HCT116 (cell line): ENCODE measurements at regions not wholly inside any gene's neighbourhood (a gene's known extent, or its start where the extent isn't known, plus 50 kb on each side); places are given as distances from the start of the nearest gene placed in this dataset.

ENCODE experiments used
- ATAC-seq: fragments of 200-7000 bp; cut with Tn5 transposase; 2 replicates; pipeline ENCODE4 v1.9.1; 2020; ENCODE audit warnings: mild to moderate bottlenecking, moderate library complexity
- BruUV-seq: library from RNA; stranded (reverse); fragments of 400-500 nt; replicated peaks from 2 replicates; lab custom pipeline; 2021; lab: Mats Ljungman, UMichigan
- CTCF ChIA-PET: fragments of 300-600 bp; sonication (Branson Sonifier 250); formaldehyde crosslinking; loops from one replicate; lab custom pipeline; 2021; ENCODE audit warnings: antibody characterized with exemption; lab: Charles Lee
- POLR2A ChIA-PET: fragments of 300-600, 350-600 bp; sonication (Branson Sonifier 250); formaldehyde crosslinking; loops from one replicate; lab custom pipeline; 2021; ENCODE audit warnings: antibody characterized with exemption; lab: Charles Lee
- RAD21 ChIA-PET, 2 experiments: fragments of 300-600 bp; sonication (Branson Sonifier 250); formaldehyde crosslinking; loops; one replicate each; lab custom pipeline; 2023; ENCODE audit warnings: low total read pairs in 2 of 2; ENCODE audit not compliant: uncharacterized antibody in 2 of 2, unreplicated experiment in 2 of 2, low non-redundant PET in 1 of 2; lab: Charles Lee
- DNase-seq: peaks from one replicate; pipeline ENCODE4 v3.0.0-alpha.2; 2010; ENCODE audit warnings: low read depth, low spot score
- H2AFZ ChIP-seq: fragments of 200-600 bp; shearing (Covaris generic), sonication (generic); 2 replicates; pipeline ENCODE4 v1.6.1; 2017; ENCODE audit warnings: low read depth, mixed run types, mixed read lengths, antibody characterized with exemption, low read length; ENCODE audit not compliant: poor library complexity, severe bottlenecking
- H3K27ac ChIP-seq: 2 replicates; pipeline ENCODE4 v1.5.1; 2012; ENCODE audit warnings: low read depth, low read length
- H3K27me3 ChIP-seq: fragments of 200-600 bp; sonication (generic); 2 replicates; pipeline ENCODE4 v1.6.1; 2016; ENCODE audit warnings: mixed run types, low read length, mixed read lengths; ENCODE audit not compliant: insufficient read depth
- H3K36me3 ChIP-seq, 2 experiments: fragments of 200-500 bp in 1 of 2; fragments of 200-600 bp in 1 of 2; sonication (Bioruptor generic) in 1 of 2; sonication (generic) in 1 of 2; 2 replicates each; pipeline versions ENCODE4 v1.5.1 to v1.6.1; 2014 to 2016; ENCODE audit warnings: low read length in 2 of 2, inconsistent platforms in 1 of 2, mixed read lengths in 1 of 2, mixed run types in 1 of 2; ENCODE audit not compliant: insufficient read depth in 2 of 2, control insufficient read depth in 1 of 2
- H3K4me1 ChIP-seq, 2 experiments: fragments of 200-600 bp in 1 of 2; sonication (generic) in 1 of 2; 2 replicates each; pipeline versions ENCODE4 v1.5.1 to v1.6.1; 2012 to 2017; ENCODE audit warnings: low read length in 2 of 2, inconsistent platforms in 1 of 2, mild to moderate bottlenecking in 1 of 2, mixed read lengths in 1 of 2, mixed run types in 1 of 2, moderate library complexity in 1 of 2; ENCODE audit not compliant: insufficient read depth in 2 of 2, control insufficient read depth in 1 of 2
- H3K4me2 ChIP-seq: fragments of 200-600 bp; sonication (generic); 2 replicates; pipeline ENCODE4 v1.6.1; 2017; ENCODE audit warnings: mixed run types, low read length, mixed read lengths
- H3K4me3 ChIP-seq, 2 experiments: fragments of 200-600 bp in 1 of 2; sonication (generic) in 1 of 2; replicated peaks in 1 of 2; 2 replicates each; pipeline ENCODE4 v1.5.1; 2011 to 2016; ENCODE audit warnings: low read length in 2 of 2, control low read depth in 1 of 2, low read depth in 1 of 2, mild to moderate bottlenecking in 1 of 2, mixed read lengths in 1 of 2, mixed run types in 1 of 2
- H3K79me2 ChIP-seq: fragments of 200-600 bp; sonication (generic); 2 replicates; pipeline ENCODE4 v1.6.1; 2017; ENCODE audit warnings: mild to moderate bottlenecking, mixed run types, low read length, moderate library complexity, mixed read lengths; ENCODE audit not compliant: insufficient read depth
- H3K9ac ChIP-seq: fragments of 200-600 bp; sonication (generic); 2 replicates; pipeline ENCODE4 v1.6.1; 2016; ENCODE audit warnings: low read length, mixed read lengths
- H3K9me2 ChIP-seq: fragments of 200-600 bp; sonication (generic), shearing (Covaris generic); 2 replicates; pipeline ENCODE4 v1.6.1; 2017; ENCODE audit warnings: mixed run types, mild to moderate bottlenecking, moderate library complexity; ENCODE audit not compliant: insufficient read depth
- H3K9me3 ChIP-seq, 2 experiments: fragments of 200-500 bp in 1 of 2; fragments of 200-600 bp in 1 of 2; sonication (Bioruptor generic) in 1 of 2; sonication (generic) in 1 of 2; 2 replicates each; pipeline ENCODE4 v1.6.1; 2014 to 2017; ENCODE audit warnings: low read length in 2 of 2, mixed read lengths in 2 of 2, inconsistent platforms in 1 of 2, low read depth in 1 of 2, mild to moderate bottlenecking in 1 of 2, mixed run types in 1 of 2, moderate library complexity in 1 of 2; ENCODE audit not compliant: control insufficient read depth in 1 of 2, insufficient read depth in 1 of 2
- H4K20me1 ChIP-seq: fragments of 200-600 bp; sonication (generic), shearing (Covaris generic); 2 replicates; pipeline ENCODE4 v1.6.1; 2017; ENCODE audit warnings: mixed run types, mild to moderate bottlenecking, moderate library complexity; ENCODE audit not compliant: insufficient read depth
- ATF3 ChIP-seq: IDR thresholded peaks from 2 replicates; pipeline ENCODE4 v1.6.1; 2012
- CBX3 ChIP-seq: IDR thresholded peaks from 2 replicates; pipeline ENCODE4 v1.6.1; 2012; ENCODE audit warnings: low read depth
- CTCF ChIP-seq, 3 experiments: fragments of 200-600 bp in 1 of 3; sonication (generic) in 1 of 3; IDR thresholded peaks in 2 of 3; conservative IDR thresholded peaks in 1 of 3; 2 replicates each; pipeline ENCODE4 v1.5.1; 2012 to 2017; ENCODE audit warnings: low read depth in 2 of 3, low read length in 2 of 3, antibody characterized with exemption in 1 of 3, borderline replicate concordance in 1 of 3, control low read depth in 1 of 3, mild to moderate bottlenecking in 1 of 3, mixed read lengths in 1 of 3, mixed run types in 1 of 3, moderate library complexity in 1 of 3; ENCODE audit not compliant: insufficient read depth in 1 of 3
- EZH2 ChIP-seq: fragments of 200-600 bp; sonication (generic); IDR thresholded peaks from 2 replicates; pipeline ENCODE4 v1.6.1; 2017; ENCODE audit warnings: antibody characterized with exemption, mixed run types
- EZH2phosphoT487 ChIP-seq: fragments of 200-600 bp; IDR thresholded peaks from 2 replicates; pipeline ENCODE4 v1.6.1; 2018; ENCODE audit warnings: antibody characterized with exemption, borderline replicate concordance
- RAD21 ChIP-seq: IDR thresholded peaks from 2 replicates; pipeline ENCODE4 v1.6.1; 2012; ENCODE audit warnings: low read depth, mild to moderate bottlenecking
- REST ChIP-seq: IDR thresholded peaks from 2 replicates; pipeline ENCODE4 v1.6.1; 2012; ENCODE audit warnings: low read depth
- SIN3A ChIP-seq: IDR thresholded peaks from 2 replicates; pipeline ENCODE4 v1.6.1; 2012; ENCODE audit warnings: low read depth
- TCF7L2 ChIP-seq: IDR thresholded peaks from 2 replicates; pipeline ENCODE4 v1.7.0; 2011; ENCODE audit warnings: borderline replicate concordance, inconsistent platforms; ENCODE audit not compliant: insufficient read depth, insufficient read length; ENCODE audit errors: extremely low read depth
- YY1 ChIP-seq: IDR thresholded peaks from 2 replicates; pipeline ENCODE4 v1.6.1; 2011; ENCODE audit warnings: low read length, low read depth, moderate library complexity, mild to moderate bottlenecking; ENCODE audit not compliant: insufficient replicate concordance; ENCODE audit errors: extremely low read depth
- ZFX ChIP-seq: fragments of 450-650 bp; IDR thresholded peaks from 2 replicates; pipeline ENCODE4 v1.6.1; 2017
- ZNF274 ChIP-seq: fragments of 200-500 bp; sonication (Bioruptor generic); IDR thresholded peaks from 2 replicates; pipeline ENCODE4 v1.6.1; 2014; ENCODE audit warnings: mild to moderate bottlenecking, low read depth, low read length, inconsistent platforms
- intact Hi-C: fragments of 100-400 bp; cut with micrococcal nuclease; formaldehyde crosslinking; loops from 2 replicates; pipeline ENCODE4 v1.10.0; 2022

GRCh38 chr3:74346896-74347295 is 267.6 kb downstream of the CNTN3 start:
- H3K9me2 ChIP-seq = no peaks in the 10 kb centered on the region
- BruUV-seq = no TSS peak
- ChIA-PET RAD21 (no interaction called here), POLR2A (no interaction called here)
- H4K20me1 ChIP-seq = no peaks in the 10 kb centered on the region
- no peak overlapping the region for H3K27ac ChIP-seq
- peaks cover 4 to 23% of the 10 kb centered on the region in 2 experiments; a peak in 2 of 4 replicates for H3K9me3 ChIP-seq
- H3K27me3 ChIP-seq = no peaks in the 10 kb centered on the region
- H3K36me3 ChIP-seq = no peaks in the 10 kb centered on the region
- no peak overlapping the region for H2AFZ ChIP-seq
- intact Hi-C loops = no loop called here
- no peak overlapping the region for H3K9ac ChIP-seq
- no peaks in the 10 kb centered on the region for H3K4me1 ChIP-seq
- no peak overlapping the region for H3K4me3 ChIP-seq
- no peak for ATAC-seq
- no peak for DNase-seq
- H3K79me2 ChIP-seq = no peaks in the 10 kb centered on the region
- no peak overlapping the region for H3K4me2 ChIP-seq
- TF ChIP-seq SIN3A = no peak
- TF ChIP-seq, all 23 proteins: peak for 0
- CTCF ChIA-PET = no interaction called here

- no peak overlapping the region for H3K27ac ChIP-seq
- H3K27me3 ChIP-seq = no peaks in the 10 kb centered on the region
- DNase-seq = no peak
- intact Hi-C loops = no loop called here
- H3K9ac ChIP-seq = no peak overlapping the region
- POLR2A ChIA-PET = no interaction called here
- H3K9me2 ChIP-seq = no peaks in the 10 kb centered on the region
- no peaks in the 10 kb centered on the region for H3K36me3 ChIP-seq
- no peak for ATAC-seq
- H3K4me2 ChIP-seq = no peak overlapping the region
- no TSS peak for BruUV-seq
- H4K20me1 ChIP-seq = no peaks in the 10 kb centered on the region
- H3K4me3 ChIP-seq = no peak overlapping the region
- TF ChIP-seq ATF3 (no peak), RAD21 (no peak), ZNF274 (no peak), CBX3 (no peak), ZFX (no peak), REST (no peak), YY1 (no peak), EZH2 (no peak), EZH2phosphoT487 (no peak), CTCF (IDR thresholded peaks at IDR 0.05 in 2 of 3, conservative IDR thresholded peaks at IDR 0.05 in 1 of 3; ENCODE audit: borderline replicate concordance in 1 of 3, insufficient read depth in 1 of 3, low read depth in 2 of 3, low read length in 2 of 3) (no peak), TCF7L2 (no peak)
- RAD21 ChIA-PET = no interaction called here
- H3K79me2 ChIP-seq = no peaks in the 10 kb centered on the region
- H2AFZ ChIP-seq = no peak overlapping the region
- H3K9me3 ChIP-seq = peaks cover 0 to 23% of the 10 kb centered on the region in 2 experiments; a peak in 2 of 4 replicates
- CTCF ChIA-PET = no interaction called here
- no peaks in the 10 kb centered on the region for H3K4me1 ChIP-seq
Observed at GRCh38 chr3:74345701-74346100, 268.8 kb downstream of the CNTN3 start.
